HL-60 (cell line): ENCODE measurements at regions not wholly inside any gene's neighbourhood (a gene's known extent, or its start where the extent isn't known, plus 50 kb on each side); places are given as distances from the start of the nearest gene placed in this dataset.
A peak's percentile ranks its signal among the peaks of the same experiment; 100 is the strongest.

Source experiments
- DNase-seq, 2 experiments: peaks; one replicate each; pipeline ENCODE4 v3.0.0-alpha.2; 2010 to 2020; ENCODE audit warnings: low read depth in 1 of 2, low spot score in 1 of 2
- H3K27ac ChIP-seq: fragments of 250-450 bp; sonication (Bioruptor Pico); replicated peaks from 2 replicates; pipeline ENCODE4 v1.5.1; 2020; ENCODE audit warnings: mild to moderate bottlenecking, moderate library complexity
- H3K27me3 ChIP-seq: fragments of 250-450 bp; sonication (Bioruptor Pico); 2 replicates; pipeline ENCODE4 v1.5.1; 2021; ENCODE audit warnings: mild to moderate bottlenecking, moderate library complexity; ENCODE audit not compliant: insufficient read depth, poor library complexity, severe bottlenecking
- H3K4me3 ChIP-seq: replicated peaks from 2 replicates; pipeline ENCODE4 v1.5.1; 2011; ENCODE audit warnings: mild to moderate bottlenecking, control low read depth, low read length; ENCODE audit not compliant: insufficient read depth
- CTCF ChIP-seq: IDR thresholded peaks from one replicate; pipeline ENCODE4 v1.5.1; 2011; ENCODE audit warnings: low read length, control low read depth, inconsistent platforms; ENCODE audit not compliant: insufficient read depth
- GABPA ChIP-seq: IDR thresholded peaks from 2 replicates; pipeline ENCODE4 v1.6.1; 2012; ENCODE audit warnings: low read depth
- POLR2AphosphoS5 ChIP-seq: IDR thresholded peaks from 2 replicates; pipeline ENCODE4 v1.6.1; 2012; ENCODE audit warnings: low read depth
- REST ChIP-seq: IDR thresholded peaks from 2 replicates; pipeline ENCODE4 v1.6.1; 2012; ENCODE audit warnings: low read depth; ENCODE audit not compliant: insufficient replicate concordance
- SPI1 ChIP-seq: IDR thresholded peaks from 2 replicates; pipeline ENCODE4 v1.6.1; 2012; ENCODE audit warnings: low read depth, mild to moderate bottlenecking, borderline replicate concordance

- no peak overlapping the region for H3K27ac ChIP-seq
- peaks cover 19% of the 10 kb centered on the region for H3K27me3 ChIP-seq
- no peak for DNase-seq
- no peak overlapping the region for H3K4me3 ChIP-seq
- TF ChIP-seq POLR2AphosphoS5, result no peak
- TF ChIP-seq SPI1, result no peak
- no peak for TF ChIP-seq REST
Measured at GRCh38 chr18:54069729-54070128, 154.7 kb downstream of the MBD2 start.

- H3K27me3 ChIP-seq, result peaks cover 7% of the 10 kb centered on the region
- no peak overlapping the region for H3K27ac ChIP-seq
- DNase-seq, result no peak
- TF ChIP-seq CTCF (no peak), SPI1 (no peak), REST (no peak), POLR2AphosphoS5 (no peak), GABPA (no peak)
- no peak overlapping the region for H3K4me3 ChIP-seq
Measured at GRCh38 chr18:54060343-54061005, 164.0 kb downstream of the MBD2 start.

- Histone ChIP-seq H3K27me3 (no peaks in the 10 kb centered on the region), H3K27ac (no peak overlapping the region), H3K4me3 (no peak overlapping the region)
- peak; percentile 1 to 38 for DNase-seq
- TF ChIP-seq POLR2AphosphoS5 (no peak), CTCF (no peak), REST (no peak)
Measured at GRCh38 chr18:54052732-54053429, 171.6 kb downstream of the MBD2 start.
